Choroid plexus epithelial cell (primary cell): ENCODE measurements at regions not wholly inside any gene's neighbourhood (a gene's known extent, or its start where the extent isn't known, plus 50 kb on each side); places are given as distances from the start of the nearest gene placed in this dataset.
"Not testable (repeated sequence)": the region's sequence is repeated elsewhere in the genome, so short reads cannot be mapped to it uniquely, and the experiment has no call there.

Experiments used
- DNase-seq: peaks from one replicate; pipeline ENCODE4 v3.0.0-alpha.2; 2010; ENCODE audit warnings: low read depth
- H3K4me3 ChIP-seq: 2 replicates; pipeline ENCODE4 v1.5.1; 2011; ENCODE audit warnings: low read depth, mild to moderate bottlenecking, control low read depth, low read length, moderate library complexity
- CTCF ChIP-seq: conservative IDR thresholded peaks from 2 replicates; pipeline ENCODE4 v1.5.1; 2011; ENCODE audit warnings: low read depth, mild to moderate bottlenecking, control low read depth, inconsistent platforms, low read length, moderate library complexity

GRCh38 chr15:62320259-62320658, 155.2 kb upstream of the C2CD4B start:
- DNase-seq, result no peak
- H3K4me3 ChIP-seq, result no peak overlapping the region
- no peak for TF ChIP-seq CTCF

DNA sequence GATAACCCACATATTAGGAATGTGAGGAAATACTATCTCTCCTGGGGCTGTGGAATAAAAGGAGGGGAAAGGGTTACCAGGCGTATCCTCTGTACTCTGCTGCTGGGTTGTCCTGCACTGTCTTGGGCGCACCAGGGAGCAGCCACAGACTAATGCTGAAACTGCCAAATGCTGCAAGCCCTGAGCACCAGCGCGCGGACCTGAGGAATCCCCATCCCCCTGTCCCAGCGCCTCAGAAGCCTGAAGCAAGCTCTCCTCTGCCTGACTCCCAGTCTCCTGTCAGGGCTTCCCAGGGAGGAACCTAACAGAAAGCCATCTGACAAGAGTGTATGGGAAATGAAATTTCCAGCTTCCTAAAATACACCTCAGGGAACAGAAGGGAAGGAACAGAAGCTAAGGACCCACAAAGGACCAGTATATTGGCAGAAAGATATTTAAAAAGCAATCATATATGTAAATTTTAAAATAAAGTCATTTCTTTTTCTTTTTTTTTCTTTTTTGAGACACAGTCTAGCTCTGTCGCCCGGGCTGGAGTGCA, 158.3 kb upstream of the C2CD4B start:
- no peak for TF ChIP-seq CTCF
- DNase-seq, result no peak

DNA sequence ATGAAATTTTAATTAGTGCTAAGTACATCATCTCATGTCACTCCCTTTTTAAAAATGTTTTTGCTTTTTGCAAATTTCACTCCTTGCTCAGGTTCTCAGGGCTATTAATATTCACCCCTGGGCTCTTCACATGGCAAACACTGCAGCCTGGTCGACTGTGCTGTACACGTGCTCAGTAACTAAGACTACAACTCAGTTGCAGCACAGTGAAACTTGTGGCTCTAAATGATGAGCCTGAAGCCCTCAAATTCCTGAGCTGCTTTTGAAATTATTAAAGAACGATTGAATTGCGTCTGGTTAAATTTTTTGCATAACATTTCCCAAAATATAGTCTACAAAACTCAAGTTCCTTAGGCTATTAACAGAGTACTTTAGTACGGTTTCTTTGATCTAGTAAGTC, 159.3 kb upstream of the C2CD4B start:
- TF ChIP-seq CTCF, result no peak
- DNase-seq, result peak; percentile 2
- H3K4me3 ChIP-seq, result no peak overlapping the region

More for the DNA sequence above, 158.3 kb upstream of the C2CD4B start:
- H3K4me3 ChIP-seq, result no peak overlapping the region

GRCh38 chr15:62325597-62325996, 160.5 kb upstream of the C2CD4B start:
- TF ChIP-seq CTCF, result no peak
- H3K4me3 ChIP-seq, result no peak overlapping the region
- DNase-seq, result no peak

DNA sequence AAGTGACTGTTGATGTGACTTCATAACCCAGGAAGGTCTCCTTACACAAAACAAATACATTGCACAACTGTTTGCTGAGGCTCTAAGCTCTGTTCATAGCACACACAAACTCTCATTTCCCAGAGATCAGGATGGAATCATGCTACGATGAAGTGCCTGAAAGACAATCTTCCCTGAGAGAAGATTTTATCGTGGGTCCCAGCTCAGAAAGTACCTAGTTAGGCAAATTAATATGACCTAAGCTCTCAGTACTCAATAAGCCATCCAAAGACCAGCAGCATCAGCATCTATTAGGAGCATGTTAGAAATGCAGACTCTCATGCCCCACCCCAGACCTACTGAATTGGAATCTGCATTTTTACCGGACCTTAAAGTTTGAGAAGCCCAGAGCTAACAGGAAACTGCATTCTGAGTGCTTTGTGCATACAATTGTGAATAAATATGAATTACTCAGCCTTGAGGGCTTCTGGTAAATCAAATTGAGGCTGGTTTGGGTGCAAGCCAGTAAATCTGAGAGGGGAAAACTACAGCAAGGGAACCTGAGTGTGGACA, 161.5 kb upstream of the C2CD4B start:
- DNase-seq, result no peak
- H3K4me3 ChIP-seq, result no peak overlapping the region
- TF ChIP-seq CTCF, result no peak

DNA sequence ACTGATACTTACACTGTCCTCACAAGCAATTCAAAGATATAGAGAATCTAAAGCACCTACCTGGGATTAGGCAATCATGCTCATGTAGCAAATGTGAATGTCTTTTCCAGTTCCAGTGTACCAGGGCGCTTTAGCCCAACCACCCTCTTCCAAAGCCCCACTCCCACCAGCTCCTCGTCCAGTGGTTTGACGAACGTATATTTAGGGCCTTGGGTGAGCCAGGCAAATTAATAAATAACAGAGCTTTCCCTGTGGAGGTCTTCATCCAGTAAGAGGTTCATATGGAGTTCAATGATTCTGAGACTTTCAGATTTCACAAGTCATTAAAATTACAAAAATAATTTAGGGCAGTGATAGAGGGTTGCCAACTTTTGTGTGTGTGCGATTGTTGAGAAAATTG, 162.3 kb upstream of the C2CD4B start:
- DNase-seq, result no peak
- TF ChIP-seq CTCF, result no peak

DNA sequence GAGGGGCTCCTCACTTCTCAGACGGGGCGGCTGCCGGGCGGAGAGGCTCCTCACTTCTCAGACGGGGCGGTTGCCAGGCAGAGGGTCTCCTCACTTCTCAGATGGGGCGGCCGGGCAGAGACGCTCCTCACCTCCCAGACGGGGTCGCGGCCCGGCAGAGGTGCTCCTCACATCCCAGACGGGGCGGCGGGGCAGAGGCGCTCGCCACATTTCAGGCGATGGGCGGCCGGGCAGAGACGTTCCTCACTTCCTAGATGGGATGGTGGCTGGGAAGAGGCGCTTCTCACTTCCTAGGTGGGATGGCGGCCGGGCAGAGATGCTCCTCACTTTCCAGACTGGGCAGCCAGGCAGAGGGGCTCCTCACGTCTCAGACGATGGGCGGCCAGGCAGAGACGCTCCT, 167.4 kb upstream of the C2CD4B start:
- not testable (repeated sequence) for H3K4me3 ChIP-seq, DNase-seq

More for the DNA sequence above, 162.3 kb upstream of the C2CD4B start:
- no peak overlapping the region for H3K4me3 ChIP-seq
